Right renal cortex interstitium (tissue), 3 donors: ENCODE measurements at regions not wholly inside any gene's neighbourhood (a gene's known extent, or its start where the extent isn't known, plus 50 kb on each side); places are given as distances from the start of the nearest gene placed in this dataset.

Experiments
- DNase-seq, 3 donors: peaks; one replicate each; pipeline ENCODE4 v3.0.0-alpha.2; 2013; ENCODE audit warnings: low read depth in 3 of 3, low spot score in 2 of 3

GRCh38 chr6:140592877-140593276 is 1218.4 kb upstream of the CITED2 start:
- no peak for DNase-seq

DNA sequence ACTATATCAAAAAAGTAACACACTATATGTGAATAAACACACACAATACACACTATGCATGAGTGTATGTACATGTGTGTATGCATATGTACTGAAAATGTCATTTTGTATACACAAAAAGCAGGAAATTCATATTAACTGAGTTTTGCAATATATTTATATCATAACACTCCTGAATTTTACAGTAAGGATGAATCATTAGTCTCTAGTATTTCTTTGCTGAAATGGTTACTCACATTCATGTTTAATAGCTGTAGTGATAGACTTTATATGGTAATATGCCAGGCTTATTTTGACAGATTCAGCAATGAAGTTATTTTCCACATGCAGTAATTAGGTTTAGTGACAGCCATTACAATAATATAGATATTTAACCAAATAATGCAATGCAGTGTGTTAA is 1216.2 kb upstream of the CITED2 start:
- no peak for DNase-seq

- no peak for DNase-seq
These were observed 1212.1 kb upstream of the CITED2 start for GRCh38 chr6:140586426-140587061.

DNA sequence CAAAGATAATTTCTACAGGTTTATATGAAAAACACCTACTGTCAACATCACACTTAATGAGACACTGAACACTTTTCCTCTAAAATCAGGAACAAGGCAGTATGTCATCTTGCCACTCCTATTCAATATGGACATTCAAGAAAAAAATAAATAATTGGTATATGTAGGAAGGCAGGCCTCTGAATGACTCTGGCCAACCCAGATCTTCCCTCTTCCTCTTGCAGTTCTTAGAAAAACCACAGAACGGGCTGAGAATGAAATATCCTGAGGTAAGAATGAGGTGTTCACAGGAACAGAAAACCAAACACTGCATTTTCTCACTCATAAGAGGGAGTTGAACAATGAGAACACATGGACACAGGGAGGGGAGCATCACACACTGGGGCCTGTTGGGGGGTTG is 1207.2 kb upstream of the CITED2 start:
- DNase-seq, result no peak

- DNase-seq, result no peak
These were observed 1205.5 kb upstream of the CITED2 start for GRCh38 chr6:140579918-140580317.

DNA sequence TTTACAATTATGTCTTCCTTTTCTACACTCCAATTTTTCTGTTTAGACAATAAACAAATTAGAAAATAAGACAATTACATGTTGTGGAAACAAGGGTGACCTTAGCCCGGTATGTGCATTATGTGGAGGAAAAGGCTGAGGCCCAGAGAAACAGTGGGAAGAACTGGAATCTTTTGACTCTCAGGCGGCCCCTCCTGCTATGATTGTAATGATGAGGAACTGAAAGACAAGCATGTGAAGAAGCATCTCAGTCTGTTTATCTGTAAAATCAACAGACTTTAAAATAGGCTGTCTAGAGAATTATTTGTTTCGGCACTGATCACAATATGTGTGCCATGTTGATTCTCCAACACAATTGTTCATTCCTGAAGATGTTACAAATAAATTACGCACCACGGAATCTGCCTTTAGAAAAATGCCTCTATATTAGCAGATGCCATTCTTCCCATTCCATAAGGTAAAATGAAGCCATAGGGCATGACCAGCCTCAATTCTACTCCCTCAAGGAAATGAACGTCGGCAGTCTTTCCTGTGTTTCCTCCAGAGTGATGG is 1201.6 kb upstream of the CITED2 start:
- no peak for DNase-seq

GRCh38 chr6:140572867-140573266 is 1198.4 kb upstream of the CITED2 start:
- no peak for DNase-seq

GRCh38 chr6:140572129-140572528 is 1197.7 kb upstream of the CITED2 start:
- DNase-seq, result no peak

GRCh38 chr6:140571145-140571544 is 1196.7 kb upstream of the CITED2 start:
- no peak for DNase-seq

DNA sequence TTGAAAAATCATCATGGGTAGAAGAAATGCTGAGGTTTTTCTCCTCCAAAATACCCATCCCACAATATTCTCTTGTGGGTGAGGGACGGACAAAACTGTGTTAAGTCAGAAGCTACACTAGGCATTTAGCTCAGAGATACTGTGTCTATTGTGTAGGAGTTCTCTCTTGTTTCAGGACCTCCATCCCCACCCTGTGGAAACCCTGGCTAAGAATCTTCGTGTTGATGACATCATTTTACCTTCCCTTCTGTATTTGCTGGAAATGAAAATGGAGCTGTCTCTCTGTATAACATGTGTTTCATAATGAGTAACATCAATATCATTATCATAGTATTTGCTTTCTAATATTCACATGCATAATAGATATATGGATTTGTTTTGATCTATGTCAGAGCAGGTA is 1193.0 kb upstream of the CITED2 start:
- DNase-seq, result no peak

DNA sequence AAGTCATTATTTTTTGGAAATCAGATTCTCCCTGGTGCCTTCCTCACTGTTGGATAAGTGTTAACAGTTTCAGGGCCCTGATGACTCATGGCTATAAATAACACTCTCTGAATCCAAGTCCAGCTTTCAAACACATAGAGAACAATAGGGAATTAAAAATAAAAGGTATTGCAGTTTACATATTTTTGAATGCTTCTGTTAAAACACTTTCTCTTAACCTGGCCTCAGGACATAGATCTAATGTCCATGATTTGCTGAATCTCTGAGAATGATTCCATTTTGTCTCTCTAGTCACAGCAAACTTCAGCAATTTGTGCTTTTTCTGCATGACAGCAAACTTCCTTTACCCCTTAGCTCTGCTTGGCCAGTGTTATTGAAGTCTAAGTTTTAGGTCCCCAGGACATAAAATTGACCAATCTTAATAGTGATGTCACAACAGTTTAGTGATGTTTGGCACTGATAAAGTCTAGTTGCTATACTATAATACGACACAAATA is 1192.4 kb upstream of the CITED2 start:
- no peak for DNase-seq

DNA sequence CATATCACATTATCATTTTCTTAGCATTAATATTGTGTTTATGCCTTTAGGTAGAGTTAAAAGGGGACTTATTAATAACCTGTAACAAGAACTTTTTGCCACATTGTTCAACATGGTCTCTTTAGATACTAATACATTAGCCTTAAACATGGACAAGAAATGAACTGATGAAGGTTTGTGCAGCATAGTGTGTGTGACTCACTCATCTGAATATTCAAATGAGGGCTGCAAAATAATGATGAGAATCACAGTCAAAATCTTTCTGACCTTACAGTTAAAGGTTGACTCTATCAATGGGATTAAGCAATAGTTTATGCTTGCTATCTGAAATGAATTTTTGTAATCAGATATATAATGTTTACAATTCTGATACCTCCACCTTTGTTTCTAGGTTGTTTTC is 1189.3 kb upstream of the CITED2 start:
- DNase-seq, result no peak

GRCh38 chr6:140561701-140562100 is 1187.3 kb upstream of the CITED2 start:
- no peak for DNase-seq

- DNase-seq, result no peak
These were observed 1186.2 kb upstream of the CITED2 start for GRCh38 chr6:140560671-140561070.

GRCh38 chr6:140559458-140559857 is 1185.0 kb upstream of the CITED2 start:
- no peak for DNase-seq

GRCh38 chr6:140554421-140554820 is 1180.0 kb upstream of the CITED2 start:
- DNase-seq, result no peak

- DNase-seq, result no peak
These were observed 1173.9 kb upstream of the CITED2 start for GRCh38 chr6:140548366-140548765.

GRCh38 chr6:140546640-140547039 is 1172.2 kb upstream of the CITED2 start:
- no peak for DNase-seq

DNA sequence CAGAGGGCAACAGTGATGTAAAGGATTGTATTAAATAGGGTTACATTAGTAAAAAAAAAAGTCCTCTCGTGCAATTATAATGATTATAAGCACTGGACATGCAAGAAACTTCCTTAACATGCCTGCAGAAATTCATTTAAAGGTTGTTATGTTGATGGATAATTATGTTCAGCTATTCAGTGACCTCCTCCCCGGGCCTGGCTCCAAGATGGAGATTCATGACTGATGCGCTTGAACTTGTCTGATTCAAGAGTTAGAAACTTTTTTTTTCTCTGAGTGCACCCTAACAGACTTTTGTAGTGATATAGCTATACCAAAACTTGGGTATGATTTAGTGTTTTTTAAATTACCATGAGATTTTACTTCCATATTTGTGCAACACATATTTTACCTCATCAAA is 1170.0 kb upstream of the CITED2 start:
- no peak for DNase-seq

DNA sequence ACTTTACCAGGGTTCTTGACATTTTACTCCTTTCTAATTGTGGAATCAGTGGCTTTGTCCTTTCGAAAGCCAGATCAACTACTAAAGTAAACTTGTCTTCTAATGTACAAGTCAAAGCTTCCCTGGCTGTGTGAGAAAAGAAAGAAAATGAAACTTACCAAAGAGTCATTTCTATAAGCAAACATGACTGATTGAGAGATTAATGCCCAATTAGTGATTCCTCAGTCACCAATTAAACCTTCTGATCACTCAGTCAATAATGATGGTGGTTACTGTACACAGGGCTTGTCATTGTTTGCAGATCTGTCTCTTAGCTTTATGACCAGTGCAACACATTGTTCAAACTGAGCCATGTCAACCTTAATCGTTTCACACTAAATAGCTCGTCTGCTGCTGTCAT is 1168.4 kb upstream of the CITED2 start:
- no peak for DNase-seq

DNA sequence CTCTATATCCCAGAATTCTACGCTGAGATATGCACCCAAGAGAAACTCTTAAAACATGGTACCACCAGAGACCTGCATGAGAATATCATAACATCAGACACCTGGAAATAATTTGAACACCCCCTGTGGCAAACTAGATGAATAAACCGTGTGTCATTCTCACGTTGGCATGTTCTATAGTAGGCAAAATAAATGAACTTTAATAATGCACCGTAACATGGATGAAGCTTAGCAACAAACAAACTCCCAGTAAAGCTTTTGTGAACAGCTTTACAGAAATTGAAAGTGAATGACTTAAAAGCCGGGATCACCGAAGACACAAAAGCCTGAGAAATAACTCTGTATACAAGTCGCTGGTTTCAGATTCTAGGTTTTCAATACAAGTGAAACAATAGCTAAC is 1166.8 kb upstream of the CITED2 start:
- no peak for DNase-seq

GRCh38 chr6:140540743-140541142 is 1166.3 kb upstream of the CITED2 start:
- DNase-seq, result no peak

- DNase-seq, result no peak
These were observed 1164.5 kb upstream of the CITED2 start for GRCh38 chr6:140538926-140539325.
